ENCODE measurements at regions not wholly inside any gene's neighbourhood (a gene's known extent, or its start where the extent isn't known, plus 50 kb on each side); places are given as distances from the start of the nearest gene placed in this dataset.
A peak's percentile ranks its signal among the peaks of the same experiment; 100 is the strongest.

DNA sequence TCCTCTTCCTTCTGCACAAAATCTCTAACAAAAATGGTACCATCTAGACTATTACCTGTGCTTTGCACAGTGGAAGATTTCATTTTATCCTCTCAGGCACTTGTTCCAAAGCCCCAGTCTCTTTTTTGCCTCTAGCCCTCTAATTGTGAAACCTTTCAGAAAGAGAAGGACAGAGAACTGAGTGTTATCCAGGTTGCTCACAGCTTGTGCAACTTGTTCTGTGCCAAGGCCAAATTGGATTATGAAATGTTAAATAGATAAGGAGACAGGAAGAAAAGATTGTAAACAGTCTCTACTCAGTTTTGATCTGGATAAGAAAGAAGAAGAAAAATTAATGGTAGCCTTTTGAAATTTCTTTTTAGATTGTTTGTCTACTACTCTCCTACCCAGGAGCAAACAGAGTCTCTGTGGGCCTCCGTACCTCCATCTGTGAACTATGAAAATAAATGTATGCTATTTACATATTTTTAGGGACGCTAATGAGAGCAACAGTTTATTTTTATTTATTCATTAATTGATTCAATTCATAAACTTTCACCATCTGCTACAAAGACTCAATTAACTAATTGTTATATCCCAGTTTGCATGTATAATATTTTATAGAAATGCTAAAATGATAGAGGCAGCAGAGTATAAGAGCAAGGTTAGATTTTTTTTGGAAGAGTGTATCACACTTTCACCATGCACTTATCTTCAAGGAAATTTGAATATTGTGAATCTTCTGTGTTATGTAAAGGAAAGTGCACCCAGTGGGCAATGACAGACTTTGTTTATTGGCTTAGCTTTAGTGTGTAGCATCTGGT, 339.0 kb upstream of the ETAA1 start:
- H3K4me3 ChIP-seq (replicated peaks in 1 of 2; ENCODE audit: low read depth in 2 of 2, low read length in 2 of 2) = no peak overlapping the region
- TF ChIP-seq, protein P1, sequence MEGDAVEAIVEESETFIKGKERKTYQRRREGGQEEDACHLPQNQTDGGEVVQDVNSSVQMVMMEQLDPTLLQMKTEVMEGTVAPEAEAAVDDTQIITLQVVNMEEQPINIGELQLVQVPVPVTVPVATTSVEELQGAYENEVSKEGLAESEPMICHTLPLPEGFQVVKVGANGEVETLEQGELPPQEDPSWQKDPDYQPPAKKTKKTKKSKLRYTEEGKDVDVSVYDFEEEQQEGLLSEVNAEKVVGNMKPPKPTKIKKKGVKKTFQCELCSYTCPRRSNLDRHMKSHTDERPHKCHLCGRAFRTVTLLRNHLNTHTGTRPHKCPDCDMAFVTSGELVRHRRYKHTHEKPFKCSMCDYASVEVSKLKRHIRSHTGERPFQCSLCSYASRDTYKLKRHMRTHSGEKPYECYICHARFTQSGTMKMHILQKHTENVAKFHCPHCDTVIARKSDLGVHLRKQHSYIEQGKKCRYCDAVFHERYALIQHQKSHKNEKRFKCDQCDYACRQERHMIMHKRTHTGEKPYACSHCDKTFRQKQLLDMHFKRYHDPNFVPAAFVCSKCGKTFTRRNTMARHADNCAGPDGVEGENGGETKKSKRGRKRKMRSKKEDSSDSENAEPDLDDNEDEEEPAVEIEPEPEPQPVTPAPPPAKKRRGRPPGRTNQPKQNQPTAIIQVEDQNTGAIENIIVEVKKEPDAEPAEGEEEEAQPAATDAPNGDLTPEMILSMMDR (IDR thresholded peaks at IDR 0.05; ENCODE audit: low read depth, low read length) = no peak
- DNase-seq (ENCODE audit: low read depth in 2 of 2) = peak; percentile 6 to 14

DNA sequence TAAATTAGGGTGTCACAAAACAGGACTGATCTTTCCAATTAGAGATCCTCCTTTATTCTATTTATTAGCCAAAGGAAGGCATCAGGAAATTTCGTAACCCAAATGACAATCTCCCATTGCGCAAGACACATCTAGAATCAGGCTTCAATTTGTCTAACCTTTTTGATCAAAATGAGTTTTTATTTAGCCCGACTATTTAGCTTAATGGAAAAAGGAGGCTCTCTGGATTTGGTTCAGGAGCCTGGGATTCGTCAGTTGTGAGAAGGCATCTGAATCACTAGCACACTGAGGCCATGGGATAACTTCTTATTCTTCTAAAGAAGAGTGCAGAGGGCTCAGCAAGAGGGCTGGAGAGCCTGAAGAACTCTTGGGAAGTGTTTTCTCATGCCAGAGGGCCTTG, 332.1 kb upstream of the ETAA1 start:
- TF ChIP-seq, protein P1 (IDR thresholded peaks at IDR 0.05; ENCODE audit: low read depth, low read length) = no peak
- no peak overlapping the region for H3K4me3 ChIP-seq (replicated peaks in 1 of 2; ENCODE audit: low read depth in 2 of 2, low read length in 2 of 2)
- no peak for DNase-seq (ENCODE audit: low read depth in 2 of 2)

DNA sequence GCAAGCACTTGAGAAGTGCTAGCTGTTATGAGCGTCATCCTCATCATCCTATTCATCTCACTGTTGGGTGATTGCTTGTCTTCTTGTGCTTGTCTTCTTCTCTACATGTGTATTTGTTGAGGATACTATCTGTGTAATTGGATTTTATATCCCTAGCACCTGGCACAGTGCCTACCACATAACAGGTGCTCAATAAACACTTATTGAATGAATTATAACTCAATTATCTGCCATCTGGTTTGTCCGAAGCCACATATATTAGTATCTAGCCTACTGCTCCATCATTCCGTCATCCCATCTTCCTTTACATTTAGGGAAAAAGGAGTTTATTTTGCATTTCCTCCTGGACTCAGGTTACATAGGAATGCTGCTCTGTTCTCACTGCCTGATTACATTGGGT, 330.4 kb upstream of the ETAA1 start:
- H3K4me3 ChIP-seq (replicated peaks in 1 of 2; ENCODE audit: low read depth in 2 of 2, low read length in 2 of 2) = no peak overlapping the region
- TF ChIP-seq, protein P1 (IDR thresholded peaks at IDR 0.05; ENCODE audit: low read depth, low read length) = no peak
- no peak for DNase-seq (ENCODE audit: low read depth in 2 of 2)

DNA sequence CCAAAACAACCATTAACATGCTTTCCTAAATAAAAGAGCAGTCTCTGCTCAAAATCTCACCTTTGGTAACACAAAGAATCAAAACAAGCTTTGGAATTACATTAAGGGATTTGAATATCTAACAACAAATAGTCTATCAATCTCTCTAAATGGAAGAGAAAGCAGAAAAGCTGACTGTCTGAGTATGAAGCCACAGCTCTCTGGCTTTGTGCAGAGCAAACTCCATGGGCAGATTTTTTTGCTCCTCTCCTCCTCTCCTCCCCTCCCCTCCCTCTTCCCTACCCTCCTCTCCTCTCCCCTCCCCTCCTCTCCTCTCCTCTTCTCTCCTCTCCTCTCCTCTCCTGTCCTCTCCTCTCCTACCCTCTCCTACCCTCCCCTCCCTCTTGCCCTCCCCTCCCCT, 329.5 kb upstream of the ETAA1 start:
- no peak for DNase-seq (ENCODE audit: low read depth in 2 of 2)
- no peak overlapping the region for H3K4me3 ChIP-seq (replicated peaks in 1 of 2; ENCODE audit: low read depth in 2 of 2, low read length in 2 of 2)
- TF ChIP-seq, protein P1 (IDR thresholded peaks at IDR 0.05; ENCODE audit: low read depth, low read length) = no peak

DNA sequence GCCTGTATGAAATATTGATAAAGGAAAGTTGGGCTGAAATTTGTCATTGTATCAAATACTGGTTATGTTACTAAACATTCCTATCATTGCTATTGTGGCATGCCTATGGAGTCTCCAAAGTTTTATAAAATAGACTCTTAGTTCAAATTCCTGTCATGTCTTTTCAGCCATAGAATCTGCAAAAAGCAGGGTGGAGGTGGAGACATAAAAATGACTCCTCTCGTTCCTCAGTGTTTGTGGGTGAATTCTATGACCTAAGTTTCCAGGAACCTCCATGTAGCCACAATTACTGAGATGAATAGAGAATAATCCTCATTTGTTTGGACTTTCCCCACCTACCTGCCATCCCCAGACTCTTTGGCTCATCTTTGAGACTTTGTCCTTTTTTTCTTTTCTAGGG, 326.3 kb upstream of the ETAA1 start:
- TF ChIP-seq, protein P1 (IDR thresholded peaks at IDR 0.05; ENCODE audit: low read depth, low read length) = no peak
- no peak overlapping the region for H3K4me3 ChIP-seq (replicated peaks in 1 of 2; ENCODE audit: low read depth in 2 of 2, low read length in 2 of 2)
- no peak for DNase-seq (ENCODE audit: low read depth in 2 of 2)

DNA sequence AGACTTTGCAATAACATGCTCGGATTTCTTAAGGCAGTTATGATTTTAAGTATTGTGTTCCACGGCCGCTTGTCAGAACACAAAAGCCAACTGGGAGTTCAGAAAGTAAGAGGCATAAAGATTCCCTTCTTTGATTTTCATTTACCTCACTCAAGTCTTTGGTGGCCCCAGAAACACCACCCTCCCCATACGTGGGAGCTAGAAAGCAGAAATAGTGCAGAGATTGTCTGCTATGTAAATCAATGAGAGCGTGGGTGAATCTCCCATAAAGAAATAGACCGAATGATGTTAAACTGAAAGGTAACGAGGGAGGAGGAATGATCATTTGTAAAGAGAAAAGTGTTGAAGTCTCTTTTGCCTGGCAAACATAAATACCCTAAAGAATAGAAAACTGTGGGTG, 322.1 kb upstream of the ETAA1 start:
- TF ChIP-seq, protein P1 (IDR thresholded peaks at IDR 0.05; ENCODE audit: low read depth, low read length) = no peak
- DNase-seq (ENCODE audit: low read depth in 2 of 2) = no peak
- no peak overlapping the region for H3K4me3 ChIP-seq (replicated peaks in 1 of 2; ENCODE audit: low read depth in 2 of 2, low read length in 2 of 2)
